Transverse colon (tissue), 4 donors: ENCODE measurements at regions not wholly inside any gene's neighbourhood (a gene's known extent, or its start where the extent isn't known, plus 50 kb on each side); places are given as distances from the start of the nearest gene placed in this dataset.
"Not testable (repeated sequence)": the region's sequence is repeated elsewhere in the genome, so short reads cannot be mapped to it uniquely, and the experiment has no call there.

Experiments
- DNase-seq: peaks from one replicate; pipeline ENCODE4 v3.0.0-alpha.2; 2019
- H3K27ac ChIP-seq, 4 donors: fragments of 200-600 bp; sonication (generic); 2 replicates each; pipeline ENCODE4 v1.5.1; 2016 to 2018; ENCODE audit warnings: inconsistent platforms in 4 of 4
- H3K27me3 ChIP-seq: fragments of 200-600 bp; sonication (generic); 2 replicates; pipeline ENCODE4 v1.5.1; 2017; ENCODE audit warnings: inconsistent platforms
- H3K36me3 ChIP-seq, 4 donors: fragments of 200-600 bp; sonication (generic); 2 replicates each; pipeline ENCODE4 v1.5.1; 2017 to 2019; ENCODE audit warnings: inconsistent platforms in 4 of 4
- H3K4me1 ChIP-seq, 4 donors: fragments of 200-600 bp; sonication (generic); 2 replicates each; pipeline ENCODE4 v1.5.1; 2017 to 2020; ENCODE audit warnings: inconsistent platforms in 4 of 4
- H3K4me3 ChIP-seq, 4 donors: fragments of 200-600 bp; sonication (generic); 1 replicate in 1 of 4; 2 replicates in 3 of 4; pipeline versions ENCODE4 v1.5.1 to v1.6.1; 2017 to 2019; ENCODE audit warnings: inconsistent platforms in 4 of 4
- H3K9me3 ChIP-seq, 2 donors: fragments of 200-600 bp; sonication (generic); 2 replicates each; pipeline ENCODE4 v1.5.1; 2017 to 2019; ENCODE audit warnings: inconsistent platforms in 2 of 2
- CTCF ChIP-seq, 5 experiments: fragments of 200-600 bp in 3 of 5; fragments of 450-650 bp in 2 of 5; sonication (generic) in 3 of 5; IDR thresholded peaks; 1 replicate in 2 of 5; 2 replicates in 3 of 5; pipeline ENCODE4 v1.5.1; 2016 to 2017; ENCODE audit warnings: antibody characterized with exemption in 5 of 5, inconsistent platforms in 3 of 5, mild to moderate bottlenecking in 2 of 5, moderate library complexity in 1 of 5
- EP300 ChIP-seq: sonication (generic); formaldehyde crosslinking; IDR thresholded peaks from one replicate; pipeline ENCODE4 v1.6.1; 2017; ENCODE audit warnings: antibody characterized with exemption, low read depth
- POLR2A ChIP-seq: fragments of 450-650 bp; IDR thresholded peaks from one replicate; pipeline ENCODE4 v1.6.1; 2016; ENCODE audit warnings: antibody characterized with exemption, mild to moderate bottlenecking, moderate library complexity
- POLR2AphosphoS5 ChIP-seq, 3 donors: sonication (generic); formaldehyde crosslinking; IDR thresholded peaks; one replicate each; pipeline ENCODE4 v1.6.1; 2016; ENCODE audit warnings: antibody characterized with exemption in 3 of 3
- WGBS, 2 donors: methylation state at CpG; one replicate each; pipeline ENCODE4 v1.1.5; 2018; ENCODE audit warnings: low coverage in 1 of 2; 5-methylcytosine and 5-hydroxymethylcytosine counted together
- in situ Hi-C, 4 donors: fragments of 200-750 bp; cut with MboI; loops; one replicate each; pipeline versions ENCODE4 v1.15.0 to v1.15.1; 2017; ENCODE audit warnings: low sequenced_read_pairs in 3 of 4, low pct_ligation_motif_present in 1 of 4, low pct_unique_long_range_greater_than_20kb in 1 of 4
- intact Hi-C: fragments of 100-400 bp; cut with DNase I; formaldehyde crosslinking; loops from one replicate; pipeline ENCODE4 v1.15.1; 2023; ENCODE audit warnings: low total_unique reads

GRCh38 chr4:26056406-26056805 is 142.4 kb downstream of the SMIM20 start:
- no peak for TF ChIP-seq POLR2AphosphoS5 (IDR thresholded peaks at IDR 0.05)
- TF ChIP-seq EP300, result no peak
- no peak for TF ChIP-seq CTCF (IDR thresholded peaks at IDR 0.05)
- no peak for TF ChIP-seq POLR2A
- H3K36me3 ChIP-seq, result no peaks in the 10 kb centered on the region
- no peaks in the 10 kb centered on the region for H3K27me3 ChIP-seq
- in situ Hi-C loops (loop anchor here in 1 of 4 donors (25.0 kb wide), 1 partner anchor 356 kb away; no protein-coding TSS in a partner anchor), intact Hi-C loops (loop anchor here (5.0 kb wide), 1 partner anchor 889 kb away; no protein-coding TSS in a partner anchor)
- no peak for DNase-seq
- no peak overlapping the region for H3K4me3 ChIP-seq
- no peaks in the 10 kb centered on the region for H3K9me3 ChIP-seq
- H3K27ac ChIP-seq, result no peak overlapping the region
- H3K4me1 ChIP-seq, result peaks cover 0 to 2% (median 0%) of the 10 kb centered on the region in 4 donors
- WGBS, 2 donors, result 90% methylated on average over 7 of the region's 7 CpGs; no CpG with 5 or more reads in 1 of the 2 donors

DNA sequence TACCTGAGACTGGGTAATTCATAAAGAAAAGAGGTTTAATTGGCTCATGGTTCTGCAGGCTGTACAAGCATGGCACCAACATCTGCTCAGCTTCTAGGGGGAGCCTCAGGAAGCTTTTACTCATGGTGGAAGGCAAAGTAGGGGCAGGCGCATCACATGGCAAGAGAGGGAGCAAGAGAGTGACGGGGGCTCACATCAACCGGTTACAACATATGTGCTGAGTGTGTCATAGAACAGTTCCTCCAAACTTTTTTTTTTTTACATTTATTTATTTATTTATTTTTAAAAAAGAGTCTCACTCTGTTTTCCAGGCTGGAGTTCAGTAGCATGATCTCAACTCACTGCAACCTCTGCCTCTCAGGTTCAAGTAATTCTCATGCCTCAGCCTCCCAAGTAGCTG is 143.8 kb downstream of the SMIM20 start:
- in situ Hi-C loops, result loop anchor here in 1 of 4 donors (25.0 kb wide), 1 partner anchor 354 kb away; no protein-coding TSS in a partner anchor
- H3K4me1 ChIP-seq, DNase-seq, H3K9me3 ChIP-seq, H3K4me3 ChIP-seq, H3K27ac ChIP-seq, H3K36me3 ChIP-seq, H3K27me3 ChIP-seq: not testable (repeated sequence)
- WGBS, 2 donors, result 77 to 89% methylated on average over 3 of the region's 3 CpGs
- intact Hi-C loops, result loop anchor here (5.0 kb wide), 1 partner anchor 891 kb away; no protein-coding TSS in a partner anchor

- intact Hi-C loops, result loop anchor here (5.0 kb wide), 1 partner anchor 891 kb away; no protein-coding TSS in a partner anchor
- DNase-seq, result no peak
Observed at GRCh38 chr4:26058537-26058936, 144.5 kb downstream of the SMIM20 start.

GRCh38 chr4:26059391-26060154 is 145.6 kb downstream of the SMIM20 start:
- no peak overlapping the region for H3K27ac ChIP-seq
- 92% methylated on average over 5 of the region's 5 CpGs; no CpG with 5 or more reads in 1 of the 2 donors for WGBS, 2 donors
- in situ Hi-C loops, result loop anchor here in 1 of 4 donors (25.0 kb wide), 1 partner anchor 353 kb away; no protein-coding TSS in a partner anchor

More at GRCh38 chr4:26058537-26058936, 144.5 kb downstream of the SMIM20 start:
- H3K4me3 ChIP-seq, result no peak overlapping the region
- no peak for TF ChIP-seq POLR2A
- no peak for TF ChIP-seq POLR2AphosphoS5 (IDR thresholded peaks at IDR 0.05)
- no peak for TF ChIP-seq CTCF (IDR thresholded peaks at IDR 0.05)
- in situ Hi-C loops, result loop anchor here in 1 of 4 donors (25.0 kb wide), 1 partner anchor 354 kb away; no protein-coding TSS in a partner anchor
- 39% methylated on average over 7 of the region's 7 CpGs; no CpG with 5 or more reads in 1 of the 2 donors for WGBS, 2 donors
- H3K9me3 ChIP-seq, result no peaks in the 10 kb centered on the region
- H3K27ac ChIP-seq, result no peak overlapping the region
- no peaks in the 10 kb centered on the region for H3K27me3 ChIP-seq
- H3K4me1 ChIP-seq, result no peaks in the 10 kb centered on the region
- H3K36me3 ChIP-seq, result no peaks in the 10 kb centered on the region

More at GRCh38 chr4:26059391-26060154, 145.6 kb downstream of the SMIM20 start:
- no peaks in the 10 kb centered on the region for H3K4me1 ChIP-seq
- no peaks in the 10 kb centered on the region for H3K27me3 ChIP-seq
- H3K36me3 ChIP-seq, result no peaks in the 10 kb centered on the region
- TF ChIP-seq EP300 (no peak), POLR2AphosphoS5 (IDR thresholded peaks at IDR 0.05) (no peak), CTCF (IDR thresholded peaks at IDR 0.05) (no peak), POLR2A (no peak)
- no peak overlapping the region for H3K4me3 ChIP-seq
- DNase-seq, result no peak
- intact Hi-C loops, result loop anchor here (5.0 kb wide), 1 partner anchor 892 kb away; no protein-coding TSS in a partner anchor
- no peaks in the 10 kb centered on the region for H3K9me3 ChIP-seq
